HG02884 (cell line): ENCODE measurements at regions not wholly inside any gene's neighbourhood (a gene's known extent, or its start where the extent isn't known, plus 50 kb on each side); places are given as distances from the start of the nearest gene placed in this dataset.

Experiments used
- ATAC-seq: cut with Tn5 transposase; IDR thresholded peaks from one replicate; pipeline ENCODE4 v1.9.1; 2021; ENCODE audit warnings: mild to moderate bottlenecking, moderate library complexity; ENCODE audit not compliant: unreplicated experiment

DNA sequence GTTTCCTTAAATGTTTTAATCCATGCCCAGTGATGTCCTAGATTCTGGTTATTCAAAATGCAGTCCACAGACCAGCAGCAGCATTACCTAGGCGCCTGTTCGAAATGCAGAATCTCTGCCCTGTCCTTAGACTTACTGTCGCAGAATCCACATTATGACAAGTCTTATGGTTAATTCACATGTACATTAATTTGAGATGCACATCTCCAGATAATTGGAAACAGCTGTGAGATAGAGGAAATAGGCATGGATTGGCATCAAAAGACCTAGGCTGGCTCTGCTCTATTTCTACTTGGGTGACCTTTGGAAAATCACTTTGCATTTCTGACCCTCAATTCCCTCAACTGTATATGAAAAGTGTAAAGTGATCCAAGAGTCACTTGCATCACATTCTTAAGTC is 700.7 kb downstream of the DIAPH3 start:
- ATAC-seq = no peak

DNA sequence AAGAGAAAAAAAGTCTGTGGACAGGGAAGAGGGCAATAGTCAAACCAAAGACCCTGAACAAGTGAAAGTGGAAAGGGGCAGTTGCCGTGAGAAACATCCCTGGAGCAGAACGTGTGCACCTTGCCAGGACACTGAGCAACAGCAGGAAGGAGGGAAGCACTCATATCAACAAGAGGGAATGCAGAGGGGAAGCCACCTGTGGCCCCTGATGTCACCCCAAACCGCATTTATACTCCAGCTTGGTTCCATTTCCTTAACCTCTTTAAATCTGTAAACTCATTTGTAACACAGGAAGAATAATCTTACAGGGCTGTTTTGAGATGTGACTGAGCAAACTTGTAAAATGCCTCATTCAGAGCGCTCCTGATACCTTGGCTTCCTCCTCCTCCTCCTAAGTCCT is 698.8 kb downstream of the DIAPH3 start:
- ATAC-seq = no peak

DNA sequence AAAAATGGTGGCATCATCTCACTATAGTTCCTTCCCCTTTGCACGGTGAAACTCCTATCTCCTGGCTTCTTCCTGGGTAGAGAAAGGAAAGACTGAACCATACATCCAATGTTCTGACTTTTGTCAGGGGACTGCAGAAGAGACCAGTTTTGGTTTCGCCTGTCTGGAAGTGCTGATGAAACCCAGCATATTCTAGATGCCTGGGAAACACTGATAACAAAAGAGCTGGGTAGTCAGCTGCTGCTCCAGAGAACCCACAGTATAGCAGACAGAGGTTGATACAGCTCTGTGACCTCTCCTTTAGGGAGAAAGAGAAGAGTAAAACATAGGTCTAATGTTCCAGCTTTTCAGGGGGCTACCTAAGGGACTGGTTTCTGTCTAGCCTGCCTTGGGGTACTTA is 695.3 kb downstream of the DIAPH3 start:
- no peak for ATAC-seq

DNA sequence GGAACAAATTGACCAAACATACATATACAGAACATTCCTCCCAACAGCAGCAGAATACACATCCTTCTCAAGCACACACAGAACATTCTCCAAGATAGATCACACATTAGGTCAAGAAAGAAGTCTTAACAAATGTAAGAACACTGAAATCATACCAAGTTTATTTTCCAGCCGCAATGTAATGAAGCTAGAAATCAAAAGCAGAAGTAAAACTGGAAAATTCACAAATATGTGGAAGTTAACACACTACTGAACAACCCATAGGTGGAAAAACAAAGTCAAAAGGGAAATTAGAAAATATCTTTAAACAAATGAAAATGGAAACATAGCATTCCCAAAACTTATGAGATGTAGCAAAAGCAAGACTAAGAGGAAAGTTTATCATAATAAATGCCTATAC is 692.6 kb downstream of the DIAPH3 start:
- ATAC-seq = no peak

DNA sequence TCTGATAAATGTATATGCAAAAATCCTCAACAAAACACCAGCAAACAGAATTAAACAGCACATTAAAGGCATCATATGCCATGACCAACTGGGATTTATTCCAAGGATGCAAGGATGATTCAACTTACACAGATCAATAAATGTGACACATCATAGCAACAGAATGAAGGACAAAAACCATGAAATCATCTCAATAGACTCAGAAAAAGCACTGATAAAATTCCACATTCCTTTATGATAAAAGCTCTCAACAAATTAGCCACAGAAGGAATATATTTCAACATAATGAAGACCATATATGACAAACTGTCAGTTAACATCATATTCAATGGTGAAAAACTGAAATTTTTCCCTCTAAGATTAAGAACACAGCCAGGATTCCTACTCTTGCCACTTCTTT is 691.6 kb downstream of the DIAPH3 start:
- no peak for ATAC-seq

DNA sequence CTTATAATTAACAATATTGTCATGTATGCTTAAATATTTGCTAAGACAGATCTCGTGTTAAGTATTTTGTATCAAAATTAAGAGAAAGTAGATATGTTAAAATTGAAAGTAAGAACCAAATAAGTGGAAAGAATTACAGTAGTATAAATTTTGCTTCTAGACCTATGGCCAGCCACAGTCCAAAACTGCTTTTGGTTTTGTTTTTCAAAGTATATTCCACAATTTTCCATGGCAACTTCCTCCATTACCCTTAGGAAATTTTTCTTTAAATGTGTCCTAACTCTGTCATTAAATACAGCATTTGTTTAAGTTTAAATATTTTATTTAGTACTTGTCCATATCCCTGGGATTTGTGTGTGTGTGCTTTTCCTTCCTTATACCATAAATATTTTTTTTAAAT is 689.0 kb downstream of the DIAPH3 start:
- ATAC-seq = no peak

DNA sequence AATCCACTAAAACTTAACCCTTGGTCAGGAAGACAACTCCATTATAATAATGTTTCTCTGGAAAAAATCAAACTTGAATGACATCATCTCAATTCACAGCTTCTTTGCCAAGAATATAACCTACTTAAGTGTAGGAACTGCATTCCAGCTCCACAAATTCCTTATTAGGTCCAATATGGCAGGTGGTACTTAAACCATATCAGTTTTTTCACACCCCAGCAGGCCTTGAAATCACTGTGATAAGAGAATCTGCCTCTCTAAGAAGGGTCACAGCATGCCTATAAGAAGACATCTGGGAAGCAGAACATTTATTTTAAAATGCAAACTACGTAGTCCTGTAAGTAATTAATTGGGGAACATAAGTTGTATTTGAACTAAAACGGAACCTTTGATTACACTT is 687.8 kb downstream of the DIAPH3 start:
- no peak for ATAC-seq

DNA sequence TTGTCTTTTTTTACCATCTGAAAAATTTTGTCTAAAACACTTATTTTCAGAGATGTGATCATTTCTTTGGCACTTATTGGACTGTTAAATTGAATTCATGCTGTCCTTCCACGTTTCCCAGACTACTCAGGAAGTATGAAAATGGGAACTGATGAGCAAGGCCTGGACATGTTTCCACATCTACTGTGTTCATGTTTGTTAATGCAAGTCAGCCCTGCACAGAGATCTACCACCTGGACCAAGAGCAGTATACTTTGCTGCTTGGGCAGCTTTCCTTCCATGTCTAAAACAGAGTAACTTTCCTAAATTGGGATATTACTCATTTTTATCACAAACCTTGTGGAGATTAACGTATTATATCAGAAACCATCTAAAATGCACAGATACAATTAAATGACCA is 687.4 kb downstream of the DIAPH3 start:
- no peak for ATAC-seq

DNA sequence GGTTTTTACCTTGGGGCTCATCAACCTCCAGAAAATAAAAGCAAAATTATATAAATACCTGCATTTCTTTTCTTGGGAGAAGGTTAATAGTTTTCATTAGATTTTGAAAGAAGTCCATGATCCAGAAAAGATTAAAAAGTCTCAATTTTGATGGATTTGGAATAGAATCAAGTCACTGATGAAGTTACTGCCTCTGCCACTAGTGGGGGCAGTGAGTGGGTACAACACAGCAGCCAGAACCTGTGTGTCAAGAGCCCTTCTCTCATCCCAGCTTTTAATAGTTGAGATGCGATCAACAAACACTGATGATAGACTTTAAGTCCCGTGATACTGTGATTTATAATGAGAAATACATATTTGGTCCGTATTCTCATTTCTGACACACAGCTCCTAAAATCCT is 686.7 kb downstream of the DIAPH3 start:
- ATAC-seq = no peak

DNA sequence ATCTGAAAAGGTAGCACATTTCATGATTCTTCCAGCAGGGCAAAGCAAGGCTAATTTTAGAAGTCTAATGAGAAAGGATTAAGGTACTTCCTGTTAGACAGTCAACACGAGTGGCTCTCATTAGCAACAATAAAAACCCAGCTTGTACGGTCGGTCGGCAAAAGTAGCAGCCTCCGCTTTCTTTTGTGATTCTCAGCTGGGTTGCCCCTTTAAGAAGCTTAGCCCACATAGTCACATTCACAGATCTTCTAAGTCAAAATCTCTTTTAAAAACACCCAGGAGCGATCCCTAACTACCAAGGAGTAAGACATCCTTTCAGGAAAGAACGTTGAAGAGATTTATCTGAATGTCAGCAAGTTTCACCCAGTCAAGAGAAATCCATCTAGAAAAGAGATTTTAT is 684.8 kb downstream of the DIAPH3 start:
- ATAC-seq = no peak

DNA sequence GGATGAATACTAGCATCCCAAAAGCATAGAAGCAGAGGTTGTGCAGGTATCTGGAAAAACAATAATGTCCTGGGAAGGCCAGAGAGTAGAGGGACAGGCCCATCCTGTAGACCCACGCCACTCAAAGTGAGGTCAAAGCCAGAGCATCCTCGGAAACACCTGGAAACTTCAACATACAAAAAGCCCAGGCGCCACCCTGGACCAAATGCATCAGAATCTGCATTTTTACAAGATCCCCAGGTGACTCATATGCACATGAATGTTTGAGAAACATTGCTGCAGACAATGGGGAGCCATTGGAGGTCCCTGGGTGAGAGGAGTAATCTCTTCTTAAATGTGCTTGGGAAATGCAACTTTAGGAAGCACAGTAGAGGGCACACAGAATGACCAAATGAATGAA is 684.1 kb downstream of the DIAPH3 start:
- ATAC-seq = no peak

DNA sequence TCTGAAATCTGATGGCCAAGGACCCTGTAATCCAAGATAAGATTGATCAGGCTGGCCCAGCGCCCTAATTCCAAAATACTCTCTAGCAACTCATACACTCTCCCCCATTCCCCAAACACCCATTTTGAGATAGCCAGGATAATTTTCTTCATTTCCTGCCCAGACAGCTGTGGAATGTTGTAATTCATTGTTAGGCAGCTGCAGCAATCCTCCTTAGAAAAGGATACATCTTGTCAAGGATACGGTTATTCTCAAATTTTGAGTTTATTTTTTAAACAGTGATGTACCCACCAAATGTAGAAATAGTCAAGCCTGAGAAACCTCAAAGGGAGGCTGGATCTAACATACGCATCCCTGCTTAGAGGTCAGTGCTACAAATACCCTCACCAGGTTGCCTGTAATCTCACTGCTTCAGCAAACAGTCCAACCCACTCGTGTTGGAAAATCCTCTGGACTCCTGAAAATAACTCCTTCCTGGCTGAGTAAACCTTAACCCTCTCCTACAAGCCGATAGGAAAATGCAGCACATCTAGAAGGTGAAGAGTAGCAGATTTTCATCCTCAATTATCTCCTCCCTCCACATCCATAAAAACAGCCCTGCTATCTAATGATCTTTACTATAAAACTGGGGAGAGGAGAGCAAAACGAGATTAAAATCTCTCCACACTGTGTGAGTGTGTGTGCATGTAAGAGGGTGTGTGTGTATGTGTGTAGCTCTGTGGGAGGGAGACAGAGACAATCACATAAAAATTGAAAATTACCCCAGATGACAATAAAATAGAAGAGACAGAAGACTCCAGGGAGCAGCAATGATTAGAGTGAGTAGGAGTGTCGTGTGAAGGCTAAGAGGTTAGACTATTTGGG is 683.1 kb downstream of the DIAPH3 start:
- ATAC-seq = no peak

DNA sequence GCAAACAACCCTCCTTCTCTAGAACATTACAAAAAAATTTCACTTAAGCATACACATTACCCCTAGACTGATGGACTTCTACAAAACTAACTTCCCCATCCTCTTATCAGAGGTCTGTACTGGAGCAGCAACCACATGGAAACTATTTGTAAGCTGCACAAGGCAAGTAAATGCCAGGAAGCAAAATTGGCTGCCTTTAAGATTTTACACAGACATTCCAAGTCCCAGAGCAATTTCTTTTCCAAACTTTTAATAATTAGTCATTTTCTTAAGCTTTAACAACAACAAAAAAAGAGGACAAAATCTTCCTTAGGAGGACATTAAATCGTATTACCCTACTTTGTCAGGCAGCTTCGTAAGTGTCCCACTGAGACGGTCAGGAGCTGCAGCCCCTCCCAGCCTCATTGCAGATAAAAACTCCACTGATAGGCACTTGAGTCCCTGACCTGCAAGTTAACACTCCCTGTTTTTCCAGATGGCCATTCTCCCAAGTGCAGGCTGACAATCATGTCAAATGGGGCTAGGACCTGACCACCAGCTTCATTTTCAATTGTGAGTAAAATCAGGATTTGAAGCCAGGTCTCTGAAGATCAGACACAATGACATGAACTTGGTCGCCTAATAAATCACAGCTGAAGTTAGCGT is 680.1 kb downstream of the DIAPH3 start:
- ATAC-seq = no peak

DNA sequence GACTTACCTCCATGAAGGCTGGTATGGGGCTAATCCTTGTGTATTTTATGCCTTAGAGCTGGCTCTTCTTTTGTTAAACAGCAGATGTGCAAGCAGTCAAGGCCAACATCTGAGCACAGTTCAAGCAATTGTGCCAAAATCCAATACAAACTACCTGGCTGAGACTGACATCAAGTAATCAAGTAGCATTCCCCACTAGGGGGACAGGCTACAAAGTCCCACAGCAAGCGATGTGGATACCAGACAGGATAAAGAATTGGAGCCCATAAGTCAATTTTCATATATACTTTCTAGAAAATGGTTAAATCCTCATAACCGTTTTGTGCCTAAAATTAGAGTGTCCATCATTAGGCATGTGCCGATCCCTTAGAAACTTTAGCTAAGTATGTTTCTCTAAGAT is 675.8 kb downstream of the DIAPH3 start:
- ATAC-seq = no peak

DNA sequence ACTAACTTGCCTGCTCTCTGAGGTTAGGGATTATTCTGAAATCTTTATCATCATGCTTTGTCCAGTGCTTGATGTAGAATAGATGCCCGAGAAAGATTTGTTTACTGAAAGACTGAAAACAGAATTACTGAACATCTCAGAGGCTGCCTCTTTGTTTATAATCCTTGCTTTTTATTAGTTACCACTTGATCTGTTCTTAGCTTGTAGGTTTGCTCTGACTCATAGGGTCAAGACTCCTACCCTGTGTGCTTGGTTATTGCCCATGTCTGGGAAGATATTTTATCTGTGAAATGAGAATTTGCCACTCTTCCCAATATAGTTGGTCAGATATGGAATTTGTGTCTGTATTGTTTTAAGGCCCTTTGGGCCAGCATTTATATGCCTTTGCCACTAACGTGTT is 675.3 kb downstream of the DIAPH3 start:
- ATAC-seq = no peak

DNA sequence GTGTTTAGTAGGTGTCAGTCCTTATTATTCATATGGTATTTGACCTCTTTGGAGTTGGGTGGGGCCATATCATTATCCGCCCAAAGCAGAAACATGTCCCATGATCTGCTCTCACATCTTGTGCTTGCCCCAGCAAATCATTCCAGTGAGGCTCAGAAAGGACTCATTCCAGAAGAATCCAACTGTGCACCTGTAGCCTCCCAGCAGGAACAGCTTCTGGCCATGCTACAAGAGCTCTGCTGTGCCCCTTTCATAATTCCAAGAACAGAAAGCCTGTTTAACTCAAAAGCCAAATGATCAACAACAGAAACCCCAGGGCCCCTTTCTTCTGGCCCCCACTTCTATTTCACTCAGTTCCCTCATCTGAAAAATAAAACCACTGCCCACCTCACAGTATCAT is 673.1 kb downstream of the DIAPH3 start:
- no peak for ATAC-seq

DNA sequence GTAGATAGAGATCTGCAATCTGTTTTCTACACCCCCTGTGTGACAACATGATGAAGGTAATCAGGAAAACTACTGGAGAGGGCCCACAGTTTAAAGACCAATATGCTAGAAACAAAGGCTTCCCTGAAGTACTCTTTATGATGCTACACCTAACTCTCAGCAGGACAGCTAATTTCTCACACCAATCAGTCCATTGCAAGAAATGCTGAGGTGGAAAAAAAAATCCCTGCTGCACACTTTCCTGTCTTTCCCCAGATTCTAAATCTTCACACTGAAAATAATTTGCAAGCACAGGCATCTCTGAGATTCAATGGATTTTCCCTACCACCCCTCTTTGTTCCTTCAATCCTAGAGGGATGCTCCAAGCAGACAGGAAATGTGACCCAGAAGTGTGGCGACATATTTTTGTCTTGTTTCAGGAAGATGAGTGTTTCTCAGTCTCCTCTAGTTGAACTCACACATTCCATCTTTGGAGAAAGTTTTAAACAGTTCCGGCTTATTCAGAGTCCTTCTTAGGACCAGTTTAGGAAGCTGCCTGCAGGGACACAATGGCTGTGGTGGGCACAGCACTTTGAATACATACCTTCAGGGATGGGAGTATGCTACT is 671.6 kb downstream of the DIAPH3 start:
- no peak for ATAC-seq

DNA sequence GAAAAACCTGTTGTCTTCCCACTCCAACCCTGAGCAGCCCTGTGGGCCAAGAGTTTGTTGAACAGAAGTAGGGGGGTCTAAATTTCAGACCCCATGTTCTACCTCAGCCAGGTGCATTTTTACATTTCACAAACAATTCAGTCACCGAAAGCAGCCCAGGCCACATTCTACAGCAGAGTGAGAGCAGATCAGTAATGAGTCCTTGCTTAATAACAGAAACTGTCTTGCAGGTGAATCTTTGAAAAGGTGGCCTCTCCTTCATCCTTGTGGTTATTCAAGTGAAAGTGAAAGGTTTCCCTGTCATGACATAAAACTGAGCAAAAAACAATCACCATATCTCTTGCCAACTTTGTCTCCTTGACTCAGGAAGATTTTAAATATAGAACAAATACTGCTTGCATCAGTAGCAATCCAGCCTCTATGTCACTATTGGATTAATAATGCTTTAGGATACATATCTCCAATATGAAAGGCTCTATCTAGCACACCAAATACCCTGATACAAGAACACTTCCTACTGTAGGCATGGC is 670.2 kb downstream of the DIAPH3 start:
- ATAC-seq = no peak

DNA sequence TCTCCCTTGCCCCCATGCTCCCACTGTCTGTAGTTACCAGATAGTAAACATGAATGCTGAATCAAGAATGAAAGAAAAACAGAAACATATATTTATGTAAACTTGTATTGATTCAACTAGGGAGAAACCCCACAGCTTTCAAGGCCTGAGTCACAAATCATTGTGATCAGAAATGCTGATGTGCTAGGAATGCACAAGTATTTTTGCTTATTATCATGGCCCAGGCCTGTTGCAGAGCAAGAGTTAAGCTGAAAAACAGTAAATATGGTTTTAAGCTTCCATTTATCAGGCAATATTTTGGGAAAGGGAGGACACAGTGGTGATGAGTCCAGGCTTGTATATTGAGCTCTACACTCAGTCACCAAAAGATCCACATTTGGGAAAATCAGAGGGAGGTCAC is 669.6 kb downstream of the DIAPH3 start:
- no peak for ATAC-seq

DNA sequence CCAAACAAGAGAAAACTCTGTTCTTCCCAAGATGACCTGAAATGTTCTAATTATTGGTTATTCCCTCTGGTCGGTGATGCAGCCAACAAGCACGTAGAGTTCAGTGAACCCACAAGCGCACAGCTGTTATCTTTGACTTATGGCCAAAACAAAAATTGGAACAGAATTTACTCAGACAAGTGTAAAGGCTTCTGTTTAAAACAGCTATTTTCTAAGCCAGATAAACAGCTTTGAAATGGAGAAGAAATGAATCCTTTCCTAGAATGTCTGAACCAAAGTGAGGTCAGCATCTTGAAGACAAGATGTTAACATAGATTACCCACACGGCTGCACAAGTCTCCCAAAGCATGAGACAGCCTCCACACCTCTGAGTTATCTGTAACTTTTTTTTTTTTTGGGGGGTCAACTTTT is 669.2 kb downstream of the DIAPH3 start:
- no peak for ATAC-seq

DNA sequence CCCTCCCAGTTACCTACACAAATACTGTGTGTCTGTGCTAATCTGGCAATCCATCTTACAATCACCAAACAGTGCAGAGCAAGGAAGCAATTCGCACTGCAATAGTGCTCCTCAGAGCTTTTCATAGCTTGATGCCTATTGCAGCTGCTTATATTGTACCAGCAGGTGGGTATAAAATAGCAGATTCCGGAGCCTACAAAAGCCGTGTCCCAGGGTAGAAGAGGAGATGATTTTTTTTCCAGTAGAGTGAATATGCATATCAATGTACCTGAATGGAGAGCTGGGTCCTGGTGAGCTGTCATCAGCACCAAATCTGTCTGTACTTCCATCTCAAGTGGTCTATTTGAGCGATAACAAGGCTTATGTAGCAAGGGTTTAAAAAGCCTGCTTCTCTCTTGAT is 668.4 kb downstream of the DIAPH3 start:
- no peak for ATAC-seq

DNA sequence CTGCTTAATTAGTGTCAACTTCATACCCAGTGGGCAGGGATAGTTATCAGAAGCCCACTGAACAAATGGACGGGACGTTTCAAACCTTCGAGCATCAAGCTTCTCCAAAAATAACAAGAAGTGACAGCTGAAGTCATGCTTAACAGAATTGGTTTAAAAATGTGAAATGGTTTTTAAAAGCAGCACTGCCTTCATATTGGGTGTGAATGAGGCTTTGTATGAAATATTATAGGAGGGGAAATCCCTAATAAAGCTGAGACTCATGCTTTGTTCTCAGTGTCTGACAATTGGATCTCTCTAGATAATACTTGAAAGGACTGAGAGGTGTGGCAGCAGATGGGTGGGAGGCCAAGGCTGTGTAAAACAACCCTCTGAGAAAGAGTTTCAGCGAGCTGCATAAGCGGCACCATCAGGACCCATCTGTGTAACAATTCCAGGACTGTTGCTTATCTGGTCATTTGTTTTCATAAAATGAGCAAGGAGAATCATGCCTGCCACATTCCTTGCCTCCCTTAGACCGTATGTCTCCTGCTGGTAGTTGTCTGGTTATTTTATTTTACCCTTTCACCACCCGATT is 667.7 kb downstream of the DIAPH3 start:
- no peak for ATAC-seq
